ENCODE measurements at regions not wholly inside any gene's neighbourhood (a gene's known extent, or its start where the extent isn't known, plus 50 kb on each side); places are given as distances from the start of the nearest gene placed in this dataset.

DNA sequence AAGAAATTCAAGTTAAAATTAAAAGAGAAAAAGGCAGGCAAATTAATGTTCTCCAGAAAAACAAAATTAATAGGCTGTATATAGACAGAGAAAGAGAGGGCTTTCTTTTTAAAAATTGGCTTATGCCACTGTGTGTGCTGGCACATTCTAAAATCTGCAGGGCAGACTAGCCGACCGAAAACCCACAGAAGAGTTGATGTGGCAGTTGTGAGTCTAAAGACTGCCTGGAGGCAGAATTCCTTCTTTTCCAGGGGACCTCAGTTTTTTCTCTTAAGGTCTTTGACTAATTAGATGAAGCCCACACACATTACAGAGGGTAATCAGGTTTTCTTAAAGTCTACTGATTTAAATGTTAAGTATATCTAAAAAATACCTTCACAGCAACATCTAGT, 85.7 kb downstream of the GJA1 start:
- intact Hi-C loops (cut with DNase I): no loop called here

DNA sequence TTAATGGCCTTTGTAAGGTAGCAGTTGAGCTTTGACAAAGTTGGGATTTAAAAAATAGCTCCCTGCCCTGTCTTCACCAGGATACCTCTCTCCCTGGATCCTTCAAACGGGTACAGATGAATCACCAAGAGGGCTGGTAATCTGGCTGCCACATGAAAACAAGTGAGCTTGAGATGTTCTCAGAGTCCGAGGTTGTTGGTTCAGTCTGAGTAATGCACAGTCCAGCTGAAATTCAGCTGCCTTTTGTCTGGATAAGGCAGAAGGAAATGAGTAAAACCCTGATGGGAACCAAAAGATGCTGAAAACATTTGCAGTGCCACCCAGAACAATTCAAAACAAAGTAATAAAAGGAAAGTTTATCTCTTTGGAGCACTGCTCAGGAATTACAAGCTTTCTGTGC, 86.8 kb downstream of the GJA1 start:
- Histone ChIP-seq H3K27me3 (no peaks in the 10 kb centered on the region), H3K4me1 (peaks cover 48% of the 10 kb centered on the region), H3K9me3 (no peaks in the 10 kb centered on the region), H3K27ac (peak overlapping the region; percentile 83), H3K4me3 (peak overlapping the region; percentile 17 to 25), H3K36me3 (no peaks in the 10 kb centered on the region)
- intact Hi-C loops (cut with DNase I): no loop called here
- no peak for DNase-seq (ENCODE audit: extremely low spot score in 2 of 2)
- TF ChIP-seq, protein P1, sequence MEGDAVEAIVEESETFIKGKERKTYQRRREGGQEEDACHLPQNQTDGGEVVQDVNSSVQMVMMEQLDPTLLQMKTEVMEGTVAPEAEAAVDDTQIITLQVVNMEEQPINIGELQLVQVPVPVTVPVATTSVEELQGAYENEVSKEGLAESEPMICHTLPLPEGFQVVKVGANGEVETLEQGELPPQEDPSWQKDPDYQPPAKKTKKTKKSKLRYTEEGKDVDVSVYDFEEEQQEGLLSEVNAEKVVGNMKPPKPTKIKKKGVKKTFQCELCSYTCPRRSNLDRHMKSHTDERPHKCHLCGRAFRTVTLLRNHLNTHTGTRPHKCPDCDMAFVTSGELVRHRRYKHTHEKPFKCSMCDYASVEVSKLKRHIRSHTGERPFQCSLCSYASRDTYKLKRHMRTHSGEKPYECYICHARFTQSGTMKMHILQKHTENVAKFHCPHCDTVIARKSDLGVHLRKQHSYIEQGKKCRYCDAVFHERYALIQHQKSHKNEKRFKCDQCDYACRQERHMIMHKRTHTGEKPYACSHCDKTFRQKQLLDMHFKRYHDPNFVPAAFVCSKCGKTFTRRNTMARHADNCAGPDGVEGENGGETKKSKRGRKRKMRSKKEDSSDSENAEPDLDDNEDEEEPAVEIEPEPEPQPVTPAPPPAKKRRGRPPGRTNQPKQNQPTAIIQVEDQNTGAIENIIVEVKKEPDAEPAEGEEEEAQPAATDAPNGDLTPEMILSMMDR (IDR thresholded peaks at IDR 0.05): no peak
- TF ChIP-seq POLR2AphosphoS5 (IDR thresholded peaks at IDR 0.05; ENCODE audit: insufficient read depth in 1 of 2, low read depth in 1 of 2): peak in 1 of 2 donors; percentile 90

More for the DNA sequence above, 85.7 kb downstream of the GJA1 start:
- no peaks in the 10 kb centered on the region for H3K36me3 ChIP-seq
- no peaks in the 10 kb centered on the region for H3K9me3 ChIP-seq
- TF ChIP-seq POLR2A (IDR thresholded peaks at IDR 0.05) (no peak), POLR2AphosphoS5 (IDR thresholded peaks at IDR 0.05; ENCODE audit: insufficient read depth in 1 of 2, low read depth in 1 of 2) (no peak)
- TF ChIP-seq, protein P1 (IDR thresholded peaks at IDR 0.05): no peak
- peak overlapping the region; percentile 83 for H3K27ac ChIP-seq
- H3K4me1 ChIP-seq: peaks cover 46% of the 10 kb centered on the region
- H3K27me3 ChIP-seq: no peaks in the 10 kb centered on the region
- DNase-seq (ENCODE audit: extremely low spot score in 2 of 2): no peak
- H3K4me3 ChIP-seq: no peak overlapping the region

DNA sequence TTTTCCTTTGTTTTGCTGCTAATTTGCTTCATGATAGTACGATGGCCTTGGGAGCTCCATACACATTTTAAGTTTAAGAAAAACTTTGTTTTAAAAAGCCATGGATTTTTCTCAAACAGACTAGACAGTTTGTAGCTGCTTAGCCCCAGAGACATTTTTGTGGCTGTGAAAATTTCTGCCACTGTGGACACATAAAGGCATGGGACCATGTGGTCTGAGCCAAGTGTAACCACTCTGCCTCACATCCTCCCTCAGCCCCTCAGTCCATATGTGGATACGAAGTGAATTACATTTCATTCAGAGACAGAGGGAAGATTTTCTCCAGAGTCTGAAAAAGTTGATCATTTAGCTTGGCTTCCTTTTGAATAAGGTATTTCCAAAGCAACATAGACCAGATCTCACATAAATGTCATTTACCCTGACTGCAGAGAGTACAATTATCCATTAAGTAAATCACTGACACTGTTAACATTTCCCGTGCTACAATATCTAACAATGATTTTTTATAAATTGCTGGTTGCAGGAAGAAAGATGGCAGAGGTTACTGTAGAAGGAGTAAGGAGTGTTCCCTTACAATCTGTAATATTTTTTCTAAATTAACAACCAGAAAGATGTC, 87.4 kb downstream of the GJA1 start:
- no peak for DNase-seq (ENCODE audit: extremely low spot score in 2 of 2)
- H3K4me3 ChIP-seq: peak overlapping the region; percentile 17 to 25
- H3K36me3 ChIP-seq: no peaks in the 10 kb centered on the region
- H3K9me3 ChIP-seq: no peaks in the 10 kb centered on the region
- H3K27ac ChIP-seq: peak overlapping the region; percentile 83
- H3K4me1 ChIP-seq: peaks cover 48% of the 10 kb centered on the region
- TF ChIP-seq POLR2A (IDR thresholded peaks at IDR 0.05): no peak
- TF ChIP-seq, protein P1 (IDR thresholded peaks at IDR 0.05): no peak
- TF ChIP-seq POLR2AphosphoS5 (IDR thresholded peaks at IDR 0.05; ENCODE audit: insufficient read depth in 1 of 2, low read depth in 1 of 2): no peak
- no peaks in the 10 kb centered on the region for H3K27me3 ChIP-seq
- intact Hi-C loops (cut with DNase I): no loop called here

DNA sequence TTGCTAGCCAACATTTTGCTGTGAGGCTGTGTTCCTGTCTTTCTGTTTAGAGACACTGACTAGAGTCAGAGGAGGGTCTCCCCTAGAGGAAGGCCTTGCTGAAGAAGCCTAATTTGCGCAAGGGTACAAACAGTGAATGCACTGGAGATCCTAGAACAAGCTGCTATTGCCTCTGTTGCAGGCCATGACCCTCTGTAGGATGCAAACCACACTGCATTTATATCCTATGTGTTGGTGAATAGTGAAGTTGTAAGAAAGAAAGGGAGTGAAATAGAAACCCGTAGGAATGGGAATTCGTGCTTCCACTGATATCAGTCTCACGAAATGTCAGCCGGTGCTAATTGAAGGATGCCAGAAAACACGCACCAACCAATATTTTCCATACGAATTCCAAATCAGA, 88.2 kb downstream of the GJA1 start:
- H3K4me1 ChIP-seq: peaks cover 48% of the 10 kb centered on the region

DNA sequence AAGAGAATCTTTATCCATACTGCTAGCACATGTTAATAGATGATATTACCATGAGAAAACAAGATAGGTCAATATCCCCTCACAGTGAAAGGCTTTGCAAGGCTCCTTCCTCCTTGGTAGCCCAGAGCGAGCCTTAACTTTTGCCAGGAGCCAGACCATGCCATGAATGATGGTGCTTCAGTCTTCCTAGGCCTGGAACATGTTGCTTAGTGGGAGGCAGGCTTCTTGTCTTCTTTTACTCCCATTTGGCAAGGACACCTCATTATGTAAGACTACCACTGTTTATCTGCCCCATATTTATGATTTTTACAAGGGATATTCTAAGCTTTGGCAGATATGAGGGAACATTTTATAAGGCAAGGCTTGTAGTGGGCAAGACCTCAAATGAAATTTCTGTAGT, 90.8 kb downstream of the GJA1 start:
- intact Hi-C loops (cut with DNase I): no loop called here
- Histone ChIP-seq H3K9me3 (no peaks in the 10 kb centered on the region), H3K4me1 (peaks cover 34% of the 10 kb centered on the region), H3K4me3 (no peak overlapping the region), H3K27me3 (no peaks in the 10 kb centered on the region), H3K27ac (no peak overlapping the region), H3K36me3 (no peaks in the 10 kb centered on the region)
- no peak for DNase-seq (ENCODE audit: extremely low spot score in 2 of 2)
- TF ChIP-seq POLR2A (IDR thresholded peaks at IDR 0.05): no peak
- TF ChIP-seq, protein P1 (IDR thresholded peaks at IDR 0.05): no peak
- TF ChIP-seq POLR2AphosphoS5 (IDR thresholded peaks at IDR 0.05; ENCODE audit: insufficient read depth in 1 of 2, low read depth in 1 of 2): no peak

More for the DNA sequence above, 88.2 kb downstream of the GJA1 start:
- Histone ChIP-seq H3K4me3 (no peak overlapping the region), H3K27me3 (no peaks in the 10 kb centered on the region), H3K9me3 (no peaks in the 10 kb centered on the region), H3K36me3 (no peaks in the 10 kb centered on the region), H3K27ac (peak overlapping the region; percentile 83)
- DNase-seq (ENCODE audit: extremely low spot score in 2 of 2): no peak
- TF ChIP-seq, protein P1 (IDR thresholded peaks at IDR 0.05): no peak
- TF ChIP-seq POLR2A (IDR thresholded peaks at IDR 0.05): no peak
- no peak for TF ChIP-seq POLR2AphosphoS5 (IDR thresholded peaks at IDR 0.05; ENCODE audit: insufficient read depth in 1 of 2, low read depth in 1 of 2)
- intact Hi-C loops (cut with DNase I): no loop called here

All from vagina (tissue), 2 donors.